HTR-8/SVneo (cell line): ENCODE measurements at regions not wholly inside any gene's neighbourhood (a gene's known extent, or its start where the extent isn't known, plus 50 kb on each side); places are given as distances from the start of the nearest gene placed in this dataset.

ENCODE experiments used
- DNase-seq: peaks from one replicate; pipeline ENCODE4 v3.0.0; 2011; ENCODE audit warnings: low spot score, mixed read lengths; ENCODE audit not compliant: insufficient read length
- FAIRE-seq: peaks from 2 replicates; lab custom pipeline; 2011; peaks lifted over from hg19 to GRCh38; lab: Jason Lieb, UNC

- FAIRE-seq (no peak), DNase-seq (no peak)
Observed at GRCh38 chr10:130895161-130895560, 416.4 kb downstream of the TCERG1L start.

- FAIRE-seq (no peak), DNase-seq (no peak)
Observed at GRCh38 chr10:130897815-130898214, 413.7 kb downstream of the TCERG1L start.

GRCh38 chr10:130898381-130898780 lies 413.1 kb downstream of the TCERG1L start:
- no peak for DNase-seq
- FAIRE-seq: no peak

- FAIRE-seq (no peak), DNase-seq (no peak)
Observed at GRCh38 chr10:130899856-130900255, 411.7 kb downstream of the TCERG1L start.

GRCh38 chr10:130900441-130901160 lies 410.9 kb downstream of the TCERG1L start:
- no peak for FAIRE-seq
- no peak for DNase-seq

GRCh38 chr10:130901311-130902165 lies 410.0 kb downstream of the TCERG1L start:
- DNase-seq (no peak), FAIRE-seq (no peak)

- no peak for FAIRE-seq
Observed at GRCh38 chr10:130902471-130902870, 409.1 kb downstream of the TCERG1L start.

GRCh38 chr10:130902929-130903328 lies 408.6 kb downstream of the TCERG1L start:
- FAIRE-seq (no peak), DNase-seq (no peak)

More at GRCh38 chr10:130902471-130902870, 409.1 kb downstream of the TCERG1L start:
- no peak for DNase-seq

- no peak for DNase-seq
- FAIRE-seq: no peak
Observed at GRCh38 chr10:130904676-130905075, 406.8 kb downstream of the TCERG1L start.

GRCh38 chr10:130905386-130905785 lies 406.1 kb downstream of the TCERG1L start:
- no peak for FAIRE-seq
- no peak for DNase-seq

- no peak for FAIRE-seq
- DNase-seq: no peak
Observed at GRCh38 chr10:130905921-130906320, 405.6 kb downstream of the TCERG1L start.

GRCh38 chr10:130910848-130911247 lies 400.7 kb downstream of the TCERG1L start:
- DNase-seq: no peak
- FAIRE-seq: no peak

- no peak for FAIRE-seq
- DNase-seq: no peak
Observed at GRCh38 chr10:130913844-130914243, 397.7 kb downstream of the TCERG1L start.

GRCh38 chr10:130914367-130914766 lies 397.2 kb downstream of the TCERG1L start:
- FAIRE-seq: no peak
- DNase-seq: no peak

GRCh38 chr10:130915065-130915464 lies 396.5 kb downstream of the TCERG1L start:
- FAIRE-seq: no peak
- DNase-seq: no peak

- no peak for FAIRE-seq
- DNase-seq: no peak
Observed at GRCh38 chr10:130921461-130921860, 390.1 kb downstream of the TCERG1L start.

- FAIRE-seq (no peak), DNase-seq (no peak)
Observed at GRCh38 chr10:130921911-130922440, 389.5 kb downstream of the TCERG1L start.

GRCh38 chr10:130923596-130923995 lies 387.9 kb downstream of the TCERG1L start:
- FAIRE-seq (no peak), DNase-seq (no peak)

GRCh38 chr10:130924138-130924819 lies 387.2 kb downstream of the TCERG1L start:
- DNase-seq (no peak), FAIRE-seq (no peak)

- no peak for FAIRE-seq
Observed at GRCh38 chr10:130926442-130926841, 385.1 kb downstream of the TCERG1L start.

GRCh38 chr10:130927157-130927556 lies 384.4 kb downstream of the TCERG1L start:
- FAIRE-seq: no peak
- no peak for DNase-seq

More at GRCh38 chr10:130926442-130926841, 385.1 kb downstream of the TCERG1L start:
- DNase-seq: no peak
